Dedifferentiated amniotic fluid mesenchymal stem cell (primary cell): ENCODE measurements at regions not wholly inside any gene's neighbourhood (a gene's known extent, or its start where the extent isn't known, plus 50 kb on each side); places are given as distances from the start of the nearest gene placed in this dataset.

Experiments
- DNase-seq: peaks from one replicate; pipeline ENCODE4 v3.0.0-alpha.2; 2016; ENCODE audit errors: extremely low spot score

- DNase-seq = no peak
Measured at GRCh38 chr18:30350263-30350662, 692.3 kb downstream of the DSC3 start.

- no peak for DNase-seq
Measured at GRCh38 chr18:30343090-30343489, 699.5 kb downstream of the DSC3 start.

GRCh38 chr18:30342675-30343074 lies 699.9 kb downstream of the DSC3 start:
- no peak for DNase-seq

GRCh38 chr18:30334781-30335180 lies 707.8 kb downstream of the DSC3 start:
- no peak for DNase-seq

- DNase-seq = no peak
Measured at GRCh38 chr18:30333310-30333709, 709.2 kb downstream of the DSC3 start.

- no peak for DNase-seq
Measured at GRCh38 chr18:30328839-30329238, 713.7 kb downstream of the DSC3 start.

GRCh38 chr18:30302181-30302580 lies 740.4 kb downstream of the DSC3 start:
- DNase-seq = no peak

GRCh38 chr18:30298769-30299168 lies 743.8 kb downstream of the DSC3 start:
- DNase-seq = no peak

GRCh38 chr18:30288662-30289414 lies 753.7 kb downstream of the DSC3 start:
- DNase-seq = no peak

- peak; percentile 70 for DNase-seq
Measured at GRCh38 chr18:30280861-30281470, 761.6 kb downstream of the DSC3 start.

GRCh38 chr18:30280186-30280585 lies 762.4 kb downstream of the DSC3 start:
- no peak for DNase-seq

- DNase-seq = no peak
Measured at GRCh38 chr18:30277676-30278075, 764.9 kb downstream of the DSC3 start.

GRCh38 chr18:30271716-30272115 lies 770.8 kb downstream of the DSC3 start:
- DNase-seq = no peak

- no peak for DNase-seq
Measured at GRCh38 chr18:30265190-30265589, 777.4 kb downstream of the DSC3 start.

GRCh38 chr18:30254331-30254730 lies 788.2 kb downstream of the DSC3 start:
- DNase-seq = no peak

- DNase-seq = no peak
Measured at GRCh38 chr18:30248056-30248455, 794.5 kb downstream of the DSC3 start.

GRCh38 chr18:30245766-30246455 lies 796.6 kb downstream of the DSC3 start:
- no peak for DNase-seq

- no peak for DNase-seq
Measured at GRCh38 chr18:30234755-30235154, 807.8 kb downstream of the DSC3 start.

GRCh38 chr18:30211112-30211511 lies 831.4 kb downstream of the DSC3 start:
- DNase-seq = no peak

- DNase-seq = no peak
Measured at GRCh38 chr18:30208546-30208945, 834.0 kb downstream of the DSC3 start.

GRCh38 chr18:30192216-30192615 lies 850.3 kb downstream of the DSC3 start:
- no peak for DNase-seq

- DNase-seq = no peak
Measured at GRCh38 chr18:30186245-30186644, 856.3 kb downstream of the DSC3 start.

GRCh38 chr18:30177056-30177455 lies 865.5 kb downstream of the DSC3 start:
- no peak for DNase-seq
